ENCODE measurements at regions not wholly inside any gene's neighbourhood (a gene's known extent, or its start where the extent isn't known, plus 50 kb on each side); places are given as distances from the start of the nearest gene placed in this dataset.
A peak's percentile ranks its signal among the peaks of the same experiment; 100 is the strongest.
"Not testable (repeated sequence)": the region's sequence is repeated elsewhere in the genome, so short reads cannot be mapped to it uniquely, and the experiment has no call there.

- Histone ChIP-seq H3K36me3 (ENCODE audit: low read depth, low read length) (no peaks in the 10 kb centered on the region), H3K4me3 (ENCODE audit: low read length) (no peak overlapping the region), H3K27ac (ENCODE audit: low read length) (no peak overlapping the region), H3K79me2 (ENCODE audit: low read length) (no peaks in the 10 kb centered on the region), H3K4me2 (ENCODE audit: low read length) (no peak overlapping the region), H3K4me1 (ENCODE audit: insufficient read depth, low read length) (peaks cover 16% of the 10 kb centered on the region), H3K27me3 (ENCODE audit: low read length) (no peaks in the 10 kb centered on the region), H2AFZ (ENCODE audit: low read length) (no peak overlapping the region), H3K9ac (ENCODE audit: low read length) (no peak overlapping the region), H3K9me3 (ENCODE audit: low read length) (no peaks in the 10 kb centered on the region), H3K9me2 (replicated peaks; ENCODE audit: low read length) (no peaks in the 10 kb centered on the region), H3F3A (ENCODE audit: low read length, unreplicated experiment) (no peaks in the 10 kb centered on the region), H4K20me1 (ENCODE audit: low read length) (no peaks in the 10 kb centered on the region)
- no peak for TF ChIP-seq CTCF (conservative IDR thresholded peaks at IDR 0.05; ENCODE audit: low read depth, low read length)
- TF ChIP-seq EZH2phosphoT487 (IDR thresholded peaks at IDR 0.05; ENCODE audit: borderline replicate concordance, low read length) = no peak
- no peak for TF ChIP-seq EZH2 (IDR thresholded peaks at IDR 0.05; ENCODE audit: low read length, unreplicated experiment)
- POLR2A ChIA-PET (ENCODE audit: unreplicated experiment) = no interaction called here
- CTCF ChIA-PET = no interaction called here
- ATAC-seq = no peak
- no peak for DNase-seq
- intact Hi-C loops (cut with micrococcal nuclease) = loop anchor here (5.0 kb wide), 1 partner anchor 38 kb away; no protein-coding TSS in a partner anchor
- BruUV-seq (replicated peaks) = no TSS peak
These were observed 70.7 kb upstream of the IL33 start for GRCh38 chr9:6144947-6145346.

GRCh38 chr9:6142799-6143454 lies 72.7 kb upstream of the IL33 start:
- BruUV-seq (replicated peaks) = no TSS peak
- Histone ChIP-seq H3K4me1 (ENCODE audit: insufficient read depth, low read length) (peaks cover 11% of the 10 kb centered on the region), H3K36me3 (ENCODE audit: low read depth, low read length) (no peaks in the 10 kb centered on the region), H3K9ac (ENCODE audit: low read length) (no peak overlapping the region), H4K20me1 (ENCODE audit: low read length) (no peaks in the 10 kb centered on the region), H3K27ac (ENCODE audit: low read length) (peak overlapping the region; percentile 26; the same call in 1 of the 2 replicates), H3K79me2 (ENCODE audit: low read length) (no peaks in the 10 kb centered on the region), H3F3A (ENCODE audit: low read length, unreplicated experiment) (no peaks in the 10 kb centered on the region), H3K27me3 (ENCODE audit: low read length) (no peaks in the 10 kb centered on the region), H3K9me2 (replicated peaks; ENCODE audit: low read length) (no peaks in the 10 kb centered on the region), H3K9me3 (ENCODE audit: low read length) (no peaks in the 10 kb centered on the region), H3K4me3 (ENCODE audit: low read length) (no peak overlapping the region), H3K4me2 (ENCODE audit: low read length) (no peak overlapping the region), H2AFZ (ENCODE audit: low read length) (no peak overlapping the region)
- intact Hi-C loops (cut with micrococcal nuclease) = no loop called here
- TF ChIP-seq EZH2 (IDR thresholded peaks at IDR 0.05; ENCODE audit: low read length, unreplicated experiment) (no peak), CTCF (conservative IDR thresholded peaks at IDR 0.05; ENCODE audit: low read depth, low read length) (no peak), EZH2phosphoT487 (IDR thresholded peaks at IDR 0.05; ENCODE audit: borderline replicate concordance, low read length) (no peak)
- ChIA-PET POLR2A (ENCODE audit: unreplicated experiment) (interaction anchor here (0.5 kb wide), 1 partner anchor 251 kb away, joined by 3 read pairs; no protein-coding TSS in a partner anchor), CTCF (no interaction called here)
- peak; percentile 31 for DNase-seq
- ATAC-seq = peak; percentile 48; the same call in 1 of the 2 replicates

GRCh38 chr9:6135780-6136179 lies 79.8 kb upstream of the IL33 start:
- ATAC-seq; H3K79me2 ChIP-seq (ENCODE audit: low read length); H4K20me1 ChIP-seq (ENCODE audit: low read length); H3K27me3 ChIP-seq (ENCODE audit: low read length); H3K9ac ChIP-seq (ENCODE audit: low read length); H3K27ac ChIP-seq (ENCODE audit: low read length); POLR2A ChIA-PET (ENCODE audit: unreplicated experiment); CTCF ChIA-PET; BruUV-seq (replicated peaks); H3K4me2 ChIP-seq (ENCODE audit: low read length); H3K9me3 ChIP-seq (ENCODE audit: low read length); DNase-seq; H3K9me2 ChIP-seq (replicated peaks; ENCODE audit: low read length); H3K4me3 ChIP-seq (ENCODE audit: low read length); H2AFZ ChIP-seq (ENCODE audit: low read length); H3K36me3 ChIP-seq (ENCODE audit: low read depth, low read length); H3F3A ChIP-seq (ENCODE audit: low read length, unreplicated experiment): not testable (repeated sequence)
- intact Hi-C loops (cut with micrococcal nuclease) = loop anchor here (10.0 kb wide), 1 partner anchor 61 kb away; no protein-coding TSS in a partner anchor
- peaks cover 26% of the 10 kb centered on the region for H3K4me1 ChIP-seq (ENCODE audit: insufficient read depth, low read length)

Measured in PC-3 (cell line).